Neural cell (in vitro differentiated cells): ENCODE measurements at regions not wholly inside any gene's neighbourhood (a gene's known extent, or its start where the extent isn't known, plus 50 kb on each side); places are given as distances from the start of the nearest gene placed in this dataset.

Experiments
- H2AFZ ChIP-seq: fragments of 200-600, 300-800 bp; sonication (generic), shearing (Covaris generic); 2 replicates; pipeline ENCODE4 v1.6.0; 2014; ENCODE audit warnings: low read depth, mild to moderate bottlenecking, antibody characterized with exemption, low read length, moderate library complexity
- H3F3A ChIP-seq: fragments of 200-600 bp; shearing (Covaris generic); 2 replicates; pipeline ENCODE4 v1.6.1; 2016; ENCODE audit warnings: mild to moderate bottlenecking, moderate library complexity, mixed read lengths, antibody characterized with exemption, low read length; ENCODE audit not compliant: insufficient read depth, poor library complexity, severe bottlenecking
- H3K27ac ChIP-seq: fragments of 200-600, 300-800 bp; sonication (generic), shearing (Covaris generic); 2 replicates; pipeline ENCODE4 v1.5.1; 2014; ENCODE audit warnings: mild to moderate bottlenecking, low read length, moderate library complexity
- H3K27me3 ChIP-seq: fragments of 300-800, 200-600 bp; sonication (generic), shearing (Covaris generic); 2 replicates; pipeline ENCODE4 v1.6.0; 2014; ENCODE audit warnings: mild to moderate bottlenecking, low read depth, low read length, moderate library complexity; ENCODE audit not compliant: insufficient read depth
- H3K36me3 ChIP-seq: fragments of 300-800, 200-600 bp; sonication (generic), shearing (Covaris generic); 2 replicates; pipeline ENCODE4 v1.5.1; 2014; ENCODE audit warnings: mild to moderate bottlenecking, antibody characterized with exemption, low read length, moderate library complexity; ENCODE audit not compliant: insufficient read depth
- H3K4me2 ChIP-seq: fragments of 300-800, 200-600 bp; sonication (generic), shearing (Covaris generic); 2 replicates; pipeline ENCODE4 v1.6.0; 2014; ENCODE audit warnings: mild to moderate bottlenecking, low read length
- H3K4me3 ChIP-seq: fragments of 300-800, 200-600 bp; sonication (generic), shearing (Covaris generic); 2 replicates; pipeline ENCODE4 v1.5.1; 2014; ENCODE audit warnings: mild to moderate bottlenecking, low read length, moderate library complexity
- H3K79me2 ChIP-seq: fragments of 200-600 bp; shearing (Covaris generic); replicated peaks from 2 replicates; pipeline ENCODE4 v1.6.0; 2014; ENCODE audit warnings: mild to moderate bottlenecking, low read length, moderate library complexity; ENCODE audit not compliant: insufficient read depth
- H3K9ac ChIP-seq: fragments of 300-800, 200-600 bp; sonication (generic), shearing (Covaris generic); 2 replicates; pipeline ENCODE4 v1.6.1; 2016; ENCODE audit warnings: mild to moderate bottlenecking, low read length, mixed read lengths
- H3K9me2 ChIP-seq: fragments of 200-600 bp; shearing (Covaris generic); 2 replicates; pipeline ENCODE4 v1.6.1; 2016; ENCODE audit warnings: mild to moderate bottlenecking, low read length, mixed read lengths; ENCODE audit not compliant: insufficient read depth
- H3K9me3 ChIP-seq: fragments of 200-600, 300-800 bp; sonication (generic), shearing (Covaris generic); 2 replicates; pipeline ENCODE4 v1.6.1; 2016; ENCODE audit warnings: mild to moderate bottlenecking, mixed run types, low read length, moderate library complexity, mixed read lengths
- H4K20me1 ChIP-seq: fragments of 200-600 bp; shearing (Covaris generic); 2 replicates; pipeline ENCODE4 v1.6.1; 2016; ENCODE audit warnings: mild to moderate bottlenecking, mixed run types; ENCODE audit not compliant: insufficient read depth
- CTCF ChIP-seq: fragments of 450-650 bp; IDR thresholded peaks from 2 replicates; pipeline ENCODE4 v1.5.1; 2014; ENCODE audit warnings: antibody characterized with exemption, mild to moderate bottlenecking, moderate library complexity; ENCODE audit not compliant: poor library complexity, severe bottlenecking
- EP300 ChIP-seq: fragments of 450-650 bp; conservative IDR thresholded peaks from 2 replicates; pipeline ENCODE4 v1.6.1; 2014; ENCODE audit warnings: antibody characterized with exemption, mild to moderate bottlenecking, moderate library complexity; ENCODE audit not compliant: poor library complexity, severe bottlenecking
- EZH2 ChIP-seq: fragments of 200-600, 300-800 bp; shearing (Covaris generic), sonication (generic); IDR thresholded peaks from 2 replicates; pipeline ENCODE4 v1.6.1; 2014; ENCODE audit warnings: antibody characterized with exemption, low read length, borderline replicate concordance, mild to moderate bottlenecking; ENCODE audit not compliant: insufficient read depth, poor library complexity, severe bottlenecking
- MXI1 ChIP-seq: fragments of 450-650 bp; conservative IDR thresholded peaks from 2 replicates; pipeline ENCODE4 v1.6.1; 2014; ENCODE audit warnings: antibody characterized with exemption, mild to moderate bottlenecking; ENCODE audit not compliant: poor library complexity, severe bottlenecking
- POLR2AphosphoS5 ChIP-seq: IDR thresholded peaks from 2 replicates; pipeline ENCODE4 v1.6.1; 2012
- RAD21 ChIP-seq: fragments of 450-650 bp; conservative IDR thresholded peaks from 2 replicates; pipeline ENCODE4 v1.6.1; 2014; ENCODE audit warnings: antibody characterized with exemption, mild to moderate bottlenecking, moderate library complexity
- REST ChIP-seq: IDR thresholded peaks from 2 replicates; pipeline ENCODE4 v1.6.1; 2012; ENCODE audit warnings: borderline replicate concordance
- SMC3 ChIP-seq: fragments of 450-650 bp; conservative IDR thresholded peaks from 2 replicates; pipeline ENCODE4 v1.6.1; 2014; ENCODE audit warnings: antibody characterized with exemption, mild to moderate bottlenecking, moderate library complexity; ENCODE audit not compliant: poor library complexity
- TAF1 ChIP-seq: IDR thresholded peaks from 2 replicates; pipeline ENCODE4 v1.6.1; 2012; ENCODE audit warnings: low read depth

- H3K27me3 ChIP-seq: no peaks in the 10 kb centered on the region
- no peak overlapping the region for H3K9ac ChIP-seq
- H3K9me2 ChIP-seq: no peaks in the 10 kb centered on the region
- TF ChIP-seq CTCF: no peak
- TF ChIP-seq TAF1: no peak
- no peak for TF ChIP-seq EZH2
- TF ChIP-seq EP300: no peak
- no peak for TF ChIP-seq MXI1
- TF ChIP-seq RAD21: no peak
- no peak for TF ChIP-seq REST
- no peak overlapping the region for H3K27ac ChIP-seq
- H3K9me3 ChIP-seq: no peaks in the 10 kb centered on the region
- H3F3A ChIP-seq: no peaks in the 10 kb centered on the region
- no peak overlapping the region for H2AFZ ChIP-seq
- no peak overlapping the region for H3K4me3 ChIP-seq
- H3K79me2 ChIP-seq: no peaks in the 10 kb centered on the region
- H4K20me1 ChIP-seq: no peaks in the 10 kb centered on the region
- H3K4me2 ChIP-seq: no peak overlapping the region
- H3K36me3 ChIP-seq: no peaks in the 10 kb centered on the region
These were observed 251.7 kb downstream of the PIK3R1 start for GRCh38 chr5:68467208-68467607.

- no peaks in the 10 kb centered on the region for H3K79me2 ChIP-seq
- H3K9me2 ChIP-seq: no peaks in the 10 kb centered on the region
- no peak overlapping the region for H3K27ac ChIP-seq
- H3K4me2 ChIP-seq: no peak overlapping the region
- H3K9ac ChIP-seq: no peak overlapping the region
- TF ChIP-seq REST (no peak), TAF1 (no peak), POLR2AphosphoS5 (no peak), CTCF (no peak), SMC3 (no peak), EZH2 (no peak), EP300 (no peak), MXI1 (no peak), RAD21 (no peak)
- no peaks in the 10 kb centered on the region for H3K36me3 ChIP-seq
- no peaks in the 10 kb centered on the region for H4K20me1 ChIP-seq
- no peaks in the 10 kb centered on the region for H3K27me3 ChIP-seq
- H3K4me3 ChIP-seq: no peak overlapping the region
- no peak overlapping the region for H2AFZ ChIP-seq
- no peaks in the 10 kb centered on the region for H3F3A ChIP-seq
- H3K9me3 ChIP-seq: no peaks in the 10 kb centered on the region
These were observed 252.2 kb downstream of the PIK3R1 start for GRCh38 chr5:68467794-68468193.
